ENCODE measurements at regions not wholly inside any gene's neighbourhood (a gene's known extent, or its start where the extent isn't known, plus 50 kb on each side); places are given as distances from the start of the nearest gene placed in this dataset.

DNA sequence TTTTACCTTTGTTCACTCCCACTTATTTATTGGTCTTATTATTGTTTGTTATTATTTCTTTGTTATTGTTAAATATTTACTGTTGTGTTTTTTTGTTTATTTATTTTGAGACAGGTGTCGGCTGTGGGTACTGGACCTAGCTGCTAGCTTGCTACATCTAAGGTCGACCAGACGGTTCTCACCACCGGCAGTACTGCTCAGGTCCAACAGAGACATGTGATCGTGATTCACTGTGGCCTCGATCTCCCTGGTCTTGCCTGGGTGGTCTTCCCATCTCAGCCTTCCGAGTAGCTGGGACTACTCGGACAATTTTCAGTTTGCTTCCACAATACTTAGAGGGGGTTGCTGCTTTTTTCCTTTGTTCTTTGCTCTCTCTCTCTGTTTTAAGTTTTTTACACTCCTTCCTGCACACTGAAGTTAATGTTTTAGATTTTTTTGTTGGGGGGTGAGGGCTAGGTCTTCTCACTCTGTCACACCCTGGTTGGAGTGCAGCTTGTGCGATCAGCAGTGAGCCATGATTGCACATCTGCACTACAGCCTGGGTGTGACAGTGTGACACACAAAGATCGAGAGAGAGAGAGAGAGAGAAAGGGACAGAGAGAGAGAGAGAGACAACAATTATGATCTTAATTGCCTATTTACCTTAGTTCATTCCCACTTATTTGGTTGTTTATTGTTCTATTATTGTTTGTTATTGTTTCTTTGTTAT, 1432.4 kb downstream of the UQCRFS1 start:
- DNase-seq (ENCODE audit: extremely low spot score), result no peak
- H3K36me3 ChIP-seq (ENCODE audit: insufficient read depth), result peaks cover 2% of the 10 kb centered on the region
- 85% methylated on average over 10 of the region's 10 CpGs for WGBS
- no peak overlapping the region for H3K4me3 ChIP-seq (ENCODE audit: low read depth, low read length)
- H3K27ac ChIP-seq (ENCODE audit: low read depth), result no peak overlapping the region
- no peaks in the 10 kb centered on the region for H3K4me1 ChIP-seq (ENCODE audit: insufficient read depth)

- 87% methylated on average over 1 of the region's 1 CpG for WGBS
- Histone ChIP-seq H3K4me3 (ENCODE audit: low read depth, low read length) (no peak overlapping the region), H3K36me3 (ENCODE audit: insufficient read depth) (peaks cover 2% of the 10 kb centered on the region), H3K27ac (ENCODE audit: low read depth) (no peak overlapping the region), H3K4me1 (ENCODE audit: insufficient read depth) (no peaks in the 10 kb centered on the region)
- no peak for DNase-seq (ENCODE audit: extremely low spot score)
Observed at GRCh38 chr19:27779954-27780353, 1433.0 kb downstream of the UQCRFS1 start.

DNA sequence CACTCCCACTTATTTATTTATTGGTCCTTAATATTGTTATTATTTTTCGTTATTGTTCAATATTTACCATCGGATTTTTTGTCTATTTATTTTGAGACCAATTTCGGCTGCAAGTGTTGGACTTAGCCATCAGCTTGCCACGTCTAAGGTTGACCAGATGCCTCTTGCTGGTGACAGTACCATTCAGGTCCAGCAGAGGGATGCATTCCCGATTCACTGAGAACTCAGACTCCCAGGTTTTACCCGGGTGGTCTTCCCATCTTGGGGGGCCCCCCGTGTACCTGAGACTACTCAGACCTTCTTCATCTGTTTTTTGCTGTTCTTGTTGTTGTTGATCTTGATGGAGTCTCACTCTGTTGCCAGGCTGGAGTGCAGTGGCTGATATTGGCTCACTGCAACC, 1435.2 kb downstream of the UQCRFS1 start:
- 94% methylated on average over 7 of the region's 7 CpGs for WGBS
- DNase-seq (ENCODE audit: extremely low spot score), result no peak
- Histone ChIP-seq H3K4me3 (ENCODE audit: low read depth, low read length) (no peak overlapping the region), H3K4me1 (ENCODE audit: insufficient read depth) (no peaks in the 10 kb centered on the region), H3K27ac (ENCODE audit: low read depth) (no peak overlapping the region), H3K36me3 (ENCODE audit: insufficient read depth) (no peaks in the 10 kb centered on the region)

- Histone ChIP-seq H3K27ac (ENCODE audit: low read depth) (no peak overlapping the region), H3K36me3 (ENCODE audit: insufficient read depth) (no peaks in the 10 kb centered on the region), H3K4me1 (ENCODE audit: insufficient read depth) (no peaks in the 10 kb centered on the region), H3K4me3 (ENCODE audit: low read depth, low read length) (no peak overlapping the region)
- DNase-seq (ENCODE audit: extremely low spot score), result no peak
- 95% methylated on average over 7 of the region's 7 CpGs for WGBS
Observed at GRCh38 chr19:27777242-27777641, 1435.7 kb downstream of the UQCRFS1 start.

GRCh38 chr19:27776524-27776923, 1436.4 kb downstream of the UQCRFS1 start:
- no peak for DNase-seq (ENCODE audit: extremely low spot score)
- WGBS, result 95% methylated on average over 3 of the region's 3 CpGs
- Histone ChIP-seq H3K4me1 (ENCODE audit: insufficient read depth) (no peaks in the 10 kb centered on the region), H3K36me3 (ENCODE audit: insufficient read depth) (no peaks in the 10 kb centered on the region), H3K27ac (ENCODE audit: low read depth) (no peak overlapping the region), H3K4me3 (ENCODE audit: low read depth, low read length) (no peak overlapping the region)

GRCh38 chr19:27776020-27776419, 1436.9 kb downstream of the UQCRFS1 start:
- Histone ChIP-seq H3K27ac (ENCODE audit: low read depth) (no peak overlapping the region), H3K4me1 (ENCODE audit: insufficient read depth) (no peaks in the 10 kb centered on the region), H3K4me3 (ENCODE audit: low read depth, low read length) (no peak overlapping the region), H3K36me3 (ENCODE audit: insufficient read depth) (no peaks in the 10 kb centered on the region)
- no peak for DNase-seq (ENCODE audit: extremely low spot score)
- WGBS, result 94% methylated on average over 8 of the region's 8 CpGs

DNA sequence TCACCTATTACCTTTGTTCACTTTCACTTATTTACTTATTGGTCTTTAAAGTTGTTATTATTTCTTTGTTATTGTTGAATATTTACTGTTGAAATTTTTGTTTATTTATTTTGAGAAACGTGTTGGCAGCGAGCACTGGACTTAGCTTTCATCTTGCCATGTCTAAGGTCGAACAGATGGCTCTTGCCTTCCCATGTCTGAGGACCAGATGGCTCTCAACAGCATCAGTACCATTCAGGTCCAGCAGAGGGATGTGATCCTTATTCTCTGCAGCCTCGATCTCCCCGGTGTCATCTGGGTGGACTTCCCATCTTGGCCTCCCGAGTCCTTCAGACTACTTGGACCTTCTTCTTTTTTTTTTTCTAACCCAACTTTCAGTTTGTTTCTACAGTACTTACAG, 1437.6 kb downstream of the UQCRFS1 start:
- Histone ChIP-seq H3K36me3 (ENCODE audit: insufficient read depth) (no peaks in the 10 kb centered on the region), H3K27ac (ENCODE audit: low read depth) (no peak overlapping the region), H3K4me3 (ENCODE audit: low read depth, low read length) (no peak overlapping the region), H3K4me1 (ENCODE audit: insufficient read depth) (no peaks in the 10 kb centered on the region)
- no peak for DNase-seq (ENCODE audit: extremely low spot score)
- 96% methylated on average over 6 of the region's 6 CpGs for WGBS

DNA sequence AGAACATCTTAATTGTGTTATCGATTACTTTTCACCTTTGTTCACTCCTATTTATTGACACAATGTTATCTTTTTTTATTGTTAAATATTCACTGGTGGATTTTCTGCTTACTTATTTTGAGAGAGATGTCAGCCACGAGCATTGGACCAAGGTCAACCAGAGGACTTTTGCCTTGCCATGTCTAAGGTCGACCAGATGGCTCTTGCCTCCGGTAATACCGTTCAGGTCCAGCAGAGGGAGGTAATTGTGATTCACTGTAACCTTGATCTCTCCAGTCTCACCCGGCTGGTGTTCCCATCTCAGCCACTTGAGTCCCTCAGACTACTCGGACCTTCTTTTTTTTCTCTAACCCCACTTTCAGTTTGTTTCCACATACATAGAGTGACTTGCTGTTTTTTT, 1438.1 kb downstream of the UQCRFS1 start:
- Histone ChIP-seq H3K27ac (ENCODE audit: low read depth) (no peak overlapping the region), H3K4me1 (ENCODE audit: insufficient read depth) (no peaks in the 10 kb centered on the region), H3K4me3 (ENCODE audit: low read depth, low read length) (no peak overlapping the region), H3K36me3 (ENCODE audit: insufficient read depth) (no peaks in the 10 kb centered on the region)
- 92% methylated on average over 7 of the region's 7 CpGs for WGBS
- DNase-seq (ENCODE audit: extremely low spot score), result no peak

DNA sequence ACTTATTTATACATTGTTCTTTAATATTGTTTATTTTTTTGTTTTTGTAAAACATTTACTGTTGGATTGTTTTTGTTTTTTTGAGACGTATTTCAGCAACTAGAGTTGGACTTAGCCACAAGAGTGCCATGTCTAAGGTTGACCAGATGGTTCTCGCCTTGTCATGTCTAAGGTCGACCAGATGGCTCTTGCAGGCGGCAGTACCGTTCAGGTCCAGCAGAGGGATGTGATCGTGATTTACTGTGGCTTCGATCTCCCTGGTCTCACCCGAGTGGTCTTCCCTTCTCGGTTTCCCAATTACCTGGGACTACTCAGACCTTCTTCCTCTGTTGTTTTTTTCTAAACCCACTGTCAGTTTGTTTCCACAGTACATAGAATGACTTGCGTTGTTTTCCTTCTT, 1438.6 kb downstream of the UQCRFS1 start:
- DNase-seq (ENCODE audit: extremely low spot score), result no peak
- Histone ChIP-seq H3K27ac (ENCODE audit: low read depth) (no peak overlapping the region), H3K4me1 (ENCODE audit: insufficient read depth) (no peaks in the 10 kb centered on the region), H3K36me3 (ENCODE audit: insufficient read depth) (no peaks in the 10 kb centered on the region), H3K4me3 (ENCODE audit: low read depth, low read length) (no peak overlapping the region)
- WGBS, result 96% methylated on average over 10 of the region's 10 CpGs

DNA sequence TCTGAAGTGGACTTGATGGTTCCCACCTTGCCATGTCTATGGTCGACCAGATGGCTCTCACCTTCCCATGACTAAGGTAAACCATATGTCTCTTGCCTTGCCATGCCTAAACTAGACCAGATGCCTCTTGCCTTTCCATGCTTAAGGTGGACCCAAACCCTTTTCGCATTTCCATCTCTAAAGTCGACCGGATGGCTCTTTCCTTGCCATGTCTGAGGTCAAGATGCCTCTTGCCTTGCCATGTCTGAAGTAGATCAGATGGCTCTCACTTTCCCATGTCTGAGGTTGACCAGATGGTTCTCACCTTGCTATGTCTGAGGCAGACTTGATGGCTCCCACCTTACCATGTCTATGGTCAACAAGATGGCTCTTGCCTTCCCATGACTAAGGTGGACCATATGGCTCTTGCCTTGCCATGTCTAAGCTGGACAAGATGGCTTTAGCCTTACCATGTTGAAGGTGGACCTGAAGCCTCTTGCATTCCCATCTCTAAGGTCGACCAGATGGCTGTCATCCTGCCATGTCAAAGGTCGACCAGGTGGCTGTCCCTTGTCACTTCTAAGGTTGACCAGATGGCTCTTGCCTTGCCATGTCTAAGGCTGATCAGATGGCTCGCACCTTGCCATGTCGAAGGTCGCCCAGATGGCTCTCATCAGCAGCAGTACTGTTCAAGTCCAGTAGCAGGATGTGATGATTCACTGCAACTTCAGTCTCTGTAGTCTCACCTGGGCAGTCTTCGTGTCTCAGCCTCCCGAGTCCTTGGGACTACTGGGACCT, 1439.4 kb downstream of the UQCRFS1 start:
- Histone ChIP-seq H3K36me3 (ENCODE audit: insufficient read depth) (no peaks in the 10 kb centered on the region), H3K4me1 (ENCODE audit: insufficient read depth) (no peaks in the 10 kb centered on the region), H3K27ac (ENCODE audit: low read depth) (no peak overlapping the region), H3K4me3 (ENCODE audit: low read depth, low read length) (no peak overlapping the region)
- WGBS, result 88% methylated on average over 11 of the region's 11 CpGs
- no peak for DNase-seq (ENCODE audit: extremely low spot score)

DNA sequence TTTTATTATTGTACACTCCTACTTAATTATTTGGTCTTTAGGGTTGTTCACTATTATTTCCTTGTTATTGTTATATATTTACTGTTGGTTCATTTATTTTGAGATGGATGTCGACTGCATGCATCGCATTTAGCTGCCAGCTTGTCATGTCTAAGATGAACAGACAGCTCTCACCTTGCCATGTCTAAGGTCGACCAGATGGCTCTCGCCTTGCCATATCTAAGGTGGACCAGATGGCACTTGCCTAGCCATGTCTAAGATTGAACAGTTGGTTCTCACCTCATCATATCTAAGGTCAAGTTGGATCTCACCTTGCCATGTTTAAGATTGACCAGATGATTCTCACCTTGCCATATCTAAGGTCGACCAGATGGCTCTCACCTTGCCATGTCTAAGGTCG, 1440.9 kb downstream of the UQCRFS1 start:
- no peak overlapping the region for H3K4me3 ChIP-seq (ENCODE audit: low read depth, low read length)
- no peak overlapping the region for H3K27ac ChIP-seq (ENCODE audit: low read depth)
- WGBS, result 98% methylated on average over 6 of the region's 6 CpGs
- no peaks in the 10 kb centered on the region for H3K4me1 ChIP-seq (ENCODE audit: insufficient read depth)
- H3K36me3 ChIP-seq (ENCODE audit: insufficient read depth), result no peaks in the 10 kb centered on the region
- no peak for DNase-seq (ENCODE audit: extremely low spot score)

GRCh38 chr19:27770095-27770494, 1442.9 kb downstream of the UQCRFS1 start:
- DNase-seq (ENCODE audit: extremely low spot score), result no peak
- no peaks in the 10 kb centered on the region for H3K36me3 ChIP-seq (ENCODE audit: insufficient read depth)
- H3K4me3 ChIP-seq (ENCODE audit: low read depth, low read length), result no peak overlapping the region
- no peaks in the 10 kb centered on the region for H3K4me1 ChIP-seq (ENCODE audit: insufficient read depth)
- no peak overlapping the region for H3K27ac ChIP-seq (ENCODE audit: low read depth)
- WGBS, result 92% methylated on average over 5 of the region's 5 CpGs

DNA sequence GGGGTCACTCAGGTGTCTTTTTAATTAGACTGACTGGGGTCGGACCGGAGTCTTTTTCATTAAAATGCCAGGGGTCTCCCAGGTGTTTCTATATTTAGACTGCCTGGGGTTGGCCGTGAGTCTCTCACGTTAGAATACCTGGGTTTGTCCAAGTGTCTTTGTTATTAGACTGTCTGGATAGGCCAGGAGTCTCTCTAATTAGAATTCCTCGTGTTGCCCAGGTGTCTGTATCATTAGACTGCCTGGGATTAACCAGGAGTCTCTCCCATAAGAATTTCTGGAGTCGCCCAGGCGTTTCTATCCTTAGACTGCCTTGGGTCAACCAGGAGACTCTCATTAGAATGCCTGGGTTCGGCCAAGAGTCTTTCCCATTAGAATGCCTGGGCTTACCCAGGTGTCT, 1445.7 kb downstream of the UQCRFS1 start:
- no peaks in the 10 kb centered on the region for H3K4me1 ChIP-seq (ENCODE audit: insufficient read depth)
- no peaks in the 10 kb centered on the region for H3K36me3 ChIP-seq (ENCODE audit: insufficient read depth)
- WGBS, result 93% methylated on average over 8 of the region's 8 CpGs
- no peak overlapping the region for H3K4me3 ChIP-seq (ENCODE audit: low read depth, low read length)
- DNase-seq (ENCODE audit: extremely low spot score), result no peak
- no peak overlapping the region for H3K27ac ChIP-seq (ENCODE audit: low read depth)

DNA sequence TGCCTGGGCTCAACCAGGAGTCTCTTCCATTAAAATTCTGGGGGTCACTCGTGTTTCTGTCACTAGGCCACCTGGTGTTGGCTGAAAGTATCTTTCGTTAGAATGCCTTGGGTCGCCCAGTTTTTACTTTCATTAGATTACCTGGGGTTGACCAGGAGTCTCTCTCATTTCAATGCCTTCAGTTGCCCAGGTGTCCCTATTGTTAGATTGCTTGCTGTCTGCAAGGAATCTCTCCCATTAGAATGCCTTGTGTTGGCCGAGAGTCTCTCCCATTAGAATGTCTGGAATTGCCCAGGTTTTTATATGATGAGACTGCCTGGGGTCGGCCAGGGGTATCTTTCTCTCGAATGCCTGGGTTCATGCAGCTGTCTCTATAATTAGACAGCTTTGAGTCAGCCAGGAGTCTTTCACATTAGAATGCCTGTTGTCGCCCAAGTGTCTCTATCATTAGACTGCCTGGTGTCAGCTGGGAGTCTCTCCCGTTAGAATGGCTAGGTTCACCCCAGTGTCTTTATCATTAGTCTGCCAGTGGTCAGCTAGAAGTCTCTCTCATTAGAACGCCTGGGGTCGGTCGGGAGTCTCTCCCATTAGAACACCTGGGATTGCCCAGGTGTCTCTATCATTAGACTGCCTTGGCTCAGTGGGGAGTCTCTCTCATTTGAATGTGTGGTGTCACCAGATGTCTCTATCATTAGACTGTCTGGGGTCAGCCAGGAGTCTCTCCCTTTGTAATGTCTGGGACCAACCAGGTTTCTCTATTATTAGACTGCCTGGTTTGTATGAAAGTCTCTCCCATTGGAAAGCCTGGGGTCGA, 1446.8 kb downstream of the UQCRFS1 start:
- Histone ChIP-seq H3K4me3 (ENCODE audit: low read depth, low read length) (no peak overlapping the region), H3K27ac (ENCODE audit: low read depth) (no peak overlapping the region), H3K4me1 (ENCODE audit: insufficient read depth) (no peaks in the 10 kb centered on the region), H3K36me3 (ENCODE audit: insufficient read depth) (no peaks in the 10 kb centered on the region)
- WGBS, result 89% methylated on average over 12 of the region's 12 CpGs
- DNase-seq (ENCODE audit: extremely low spot score), result no peak
